ENCODE measurements at regions not wholly inside any gene's neighbourhood (a gene's known extent, or its start where the extent isn't known, plus 50 kb on each side); places are given as distances from the start of the nearest gene placed in this dataset.
"Not testable (repeated sequence)": the region's sequence is repeated elsewhere in the genome, so short reads cannot be mapped to it uniquely, and the experiment has no call there.

DNA sequence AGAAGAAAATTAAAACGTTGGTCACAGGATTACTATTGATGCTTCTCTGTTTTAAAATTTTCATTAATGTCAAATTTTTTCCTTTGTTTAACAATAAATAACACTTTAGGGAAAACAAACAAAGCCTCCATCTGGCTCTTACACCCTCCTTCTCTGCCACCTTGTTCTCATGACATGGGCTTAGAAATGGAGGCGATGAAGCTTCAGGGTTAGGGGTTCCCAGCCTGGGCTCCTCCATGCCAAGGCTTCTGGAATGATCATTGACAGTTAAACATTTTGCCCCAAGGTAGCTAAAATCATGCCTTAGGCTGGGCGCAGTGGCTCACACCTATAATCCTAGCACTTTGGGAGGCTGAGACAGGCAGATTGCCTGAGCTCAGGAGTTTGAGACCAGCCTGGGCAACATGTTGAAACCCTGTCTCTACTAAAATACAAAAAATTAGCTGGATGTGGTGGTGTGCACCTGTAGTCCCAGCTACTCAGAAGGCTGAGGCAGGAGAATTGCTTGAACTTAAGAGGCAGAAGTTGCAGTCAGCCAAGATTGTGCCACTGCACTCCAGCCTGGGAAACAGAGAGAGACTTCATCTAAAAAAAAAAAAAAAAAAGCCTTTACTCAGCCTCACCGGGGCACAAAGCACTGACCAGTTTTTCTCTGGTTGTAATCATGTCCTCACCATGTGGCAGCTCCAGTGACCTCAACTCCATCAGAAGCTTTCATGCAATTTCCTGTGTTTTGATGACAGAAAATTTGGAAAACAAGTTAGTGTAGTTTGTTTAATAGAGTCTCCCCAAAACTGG, 125.1 kb downstream of the MYCN start:
- H3K9me3 ChIP-seq (ENCODE audit: control insufficient read depth, low read depth, low read length), result peaks cover 16% of the 10 kb centered on the region
- H3K4me3 ChIP-seq (ENCODE audit: low read length); H3K9ac ChIP-seq (ENCODE audit: low read length); H3K27ac ChIP-seq (ENCODE audit: low read length); H3K27me3 ChIP-seq (ENCODE audit: control insufficient read depth, insufficient read depth, low read length); H3K36me3 ChIP-seq (ENCODE audit: control insufficient read depth, low read depth, low read length); H3K4me1 ChIP-seq (ENCODE audit: control insufficient read depth, low read depth, low read length): not testable (repeated sequence)

- H3K4me3 ChIP-seq (ENCODE audit: low read length), result no peak overlapping the region
- H3K27ac ChIP-seq (ENCODE audit: low read length), result no peak overlapping the region
- peaks cover 16% of the 10 kb centered on the region for H3K9me3 ChIP-seq (ENCODE audit: control insufficient read depth, low read depth, low read length)
- no peaks in the 10 kb centered on the region for H3K27me3 ChIP-seq (ENCODE audit: control insufficient read depth, insufficient read depth, low read length)
- H3K4me1 ChIP-seq (ENCODE audit: control insufficient read depth, low read depth, low read length), result no peaks in the 10 kb centered on the region
- no peaks in the 10 kb centered on the region for H3K36me3 ChIP-seq (ENCODE audit: control insufficient read depth, low read depth, low read length)
- no peak overlapping the region for H3K9ac ChIP-seq (ENCODE audit: low read length)
These were observed 124.4 kb downstream of the MYCN start for GRCh38 chr2:16064745-16065144.

DNA sequence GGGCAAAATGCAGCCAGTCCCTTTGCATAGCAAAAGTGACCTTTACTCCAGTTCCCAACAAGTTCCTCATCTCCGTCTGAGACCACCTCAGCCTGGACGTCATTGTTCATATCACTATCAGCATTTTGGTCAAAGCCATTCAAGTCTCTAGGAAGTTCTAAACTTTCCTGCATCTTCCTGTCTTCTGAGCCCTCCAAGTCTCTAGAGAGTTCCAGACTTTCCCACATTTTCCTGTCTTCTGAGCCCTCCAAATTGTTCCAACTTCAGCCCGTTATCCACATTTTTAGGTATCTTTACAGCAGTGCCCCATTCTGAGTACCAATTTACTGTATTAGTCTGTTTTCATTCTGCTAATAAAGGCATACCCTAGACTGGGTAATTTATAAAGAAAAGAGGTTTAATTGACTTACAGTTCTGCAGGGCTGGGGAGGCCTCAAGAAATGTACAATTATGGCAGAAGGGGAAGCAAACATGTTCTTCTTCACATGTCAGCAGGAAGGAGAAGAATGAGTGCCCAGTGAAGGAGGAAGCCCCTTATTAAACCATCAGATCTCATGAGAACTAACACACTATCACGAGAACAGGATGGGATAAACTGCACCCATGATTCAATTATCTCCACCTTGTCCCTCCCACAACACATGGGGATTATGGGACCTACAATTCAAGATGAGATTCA, 123.7 kb downstream of the MYCN start:
- Histone ChIP-seq H3K4me3 (ENCODE audit: low read length) (no peak overlapping the region), H3K9me3 (ENCODE audit: control insufficient read depth, low read depth, low read length) (peaks cover 16% of the 10 kb centered on the region), H3K4me1 (ENCODE audit: control insufficient read depth, low read depth, low read length) (no peaks in the 10 kb centered on the region), H3K9ac (ENCODE audit: low read length) (no peak overlapping the region), H3K27me3 (ENCODE audit: control insufficient read depth, insufficient read depth, low read length) (no peaks in the 10 kb centered on the region), H3K36me3 (ENCODE audit: control insufficient read depth, low read depth, low read length) (no peaks in the 10 kb centered on the region), H3K27ac (ENCODE audit: low read length) (no peak overlapping the region)

DNA sequence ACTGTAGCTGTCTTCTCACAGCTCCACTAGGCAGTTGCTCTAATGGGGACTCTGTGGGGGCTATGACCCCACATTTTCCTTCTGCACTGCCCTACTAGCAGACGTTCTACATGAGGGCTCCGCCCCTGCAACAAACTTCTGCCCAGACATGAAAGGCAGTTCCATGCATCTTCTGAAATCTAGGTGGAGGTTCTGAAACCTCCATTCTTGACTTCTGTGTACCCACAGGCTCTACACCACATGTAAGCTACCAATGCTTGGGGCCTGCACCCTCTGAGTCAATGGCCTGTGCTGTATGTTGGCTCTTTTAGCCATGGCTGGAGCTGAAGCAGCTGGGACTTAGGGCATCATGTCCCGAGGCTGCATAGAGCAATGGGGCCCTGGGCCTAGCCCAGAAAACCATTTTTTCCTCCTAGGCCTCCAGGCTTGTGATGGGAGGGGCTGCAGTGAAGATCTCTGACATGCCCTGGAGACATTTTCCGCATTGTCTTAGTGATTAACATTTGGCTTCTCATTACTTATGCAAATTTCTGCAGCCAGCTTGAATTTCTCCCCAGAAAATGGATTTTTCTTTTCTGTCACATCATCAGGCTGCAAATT, 123.0 kb downstream of the MYCN start:
- Histone ChIP-seq H3K9me3 (ENCODE audit: control insufficient read depth, low read depth, low read length) (peaks cover 16% of the 10 kb centered on the region), H3K4me1 (ENCODE audit: control insufficient read depth, low read depth, low read length) (no peaks in the 10 kb centered on the region), H3K36me3 (ENCODE audit: control insufficient read depth, low read depth, low read length) (no peaks in the 10 kb centered on the region), H3K4me3 (ENCODE audit: low read length) (no peak overlapping the region), H3K9ac (ENCODE audit: low read length) (no peak overlapping the region), H3K27me3 (ENCODE audit: control insufficient read depth, insufficient read depth, low read length) (no peaks in the 10 kb centered on the region), H3K27ac (ENCODE audit: low read length) (no peak overlapping the region)

DNA sequence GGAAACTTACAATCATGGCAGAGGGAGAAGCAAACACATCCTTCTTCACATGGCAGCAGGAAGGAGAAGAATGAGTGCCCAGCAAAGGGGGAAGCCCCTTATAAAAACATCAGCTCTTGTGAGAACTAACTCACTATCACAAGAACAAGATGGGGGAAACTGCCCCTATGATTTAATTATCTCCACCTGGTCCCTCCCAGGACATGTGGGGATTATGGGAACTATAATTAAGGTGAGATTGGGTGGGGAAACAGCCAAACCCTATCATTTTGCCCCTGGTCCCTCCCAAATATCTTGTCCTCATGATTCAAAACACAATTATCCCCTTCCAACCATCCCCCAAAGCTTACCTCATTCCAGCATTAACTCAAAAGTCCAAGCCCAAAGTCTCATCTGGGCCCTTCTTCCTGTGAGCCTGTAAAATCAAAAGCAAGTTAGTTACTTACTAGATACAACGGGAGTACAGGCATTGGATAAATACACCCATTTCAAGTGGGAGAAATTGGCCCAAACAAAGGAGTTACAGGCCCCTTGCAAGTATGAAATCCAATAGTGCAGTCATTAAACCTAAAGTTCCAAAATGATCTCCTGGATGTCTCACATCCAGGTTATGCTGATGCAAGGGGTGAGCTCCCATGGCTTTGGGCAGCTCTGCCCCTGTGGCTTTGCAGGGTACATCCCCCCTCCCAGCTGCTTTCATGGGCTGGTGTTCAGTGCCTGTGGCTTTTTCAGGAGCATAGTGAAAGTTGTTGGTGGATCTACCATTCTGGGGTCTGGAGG, 122.3 kb downstream of the MYCN start:
- Histone ChIP-seq H3K27me3 (ENCODE audit: control insufficient read depth, insufficient read depth, low read length) (no peaks in the 10 kb centered on the region), H3K9me3 (ENCODE audit: control insufficient read depth, low read depth, low read length) (peaks cover 16% of the 10 kb centered on the region), H3K4me3 (ENCODE audit: low read length) (no peak overlapping the region), H3K27ac (ENCODE audit: low read length) (no peak overlapping the region), H3K9ac (ENCODE audit: low read length) (no peak overlapping the region), H3K36me3 (ENCODE audit: control insufficient read depth, low read depth, low read length) (no peaks in the 10 kb centered on the region), H3K4me1 (ENCODE audit: control insufficient read depth, low read depth, low read length) (no peaks in the 10 kb centered on the region)

DNA sequence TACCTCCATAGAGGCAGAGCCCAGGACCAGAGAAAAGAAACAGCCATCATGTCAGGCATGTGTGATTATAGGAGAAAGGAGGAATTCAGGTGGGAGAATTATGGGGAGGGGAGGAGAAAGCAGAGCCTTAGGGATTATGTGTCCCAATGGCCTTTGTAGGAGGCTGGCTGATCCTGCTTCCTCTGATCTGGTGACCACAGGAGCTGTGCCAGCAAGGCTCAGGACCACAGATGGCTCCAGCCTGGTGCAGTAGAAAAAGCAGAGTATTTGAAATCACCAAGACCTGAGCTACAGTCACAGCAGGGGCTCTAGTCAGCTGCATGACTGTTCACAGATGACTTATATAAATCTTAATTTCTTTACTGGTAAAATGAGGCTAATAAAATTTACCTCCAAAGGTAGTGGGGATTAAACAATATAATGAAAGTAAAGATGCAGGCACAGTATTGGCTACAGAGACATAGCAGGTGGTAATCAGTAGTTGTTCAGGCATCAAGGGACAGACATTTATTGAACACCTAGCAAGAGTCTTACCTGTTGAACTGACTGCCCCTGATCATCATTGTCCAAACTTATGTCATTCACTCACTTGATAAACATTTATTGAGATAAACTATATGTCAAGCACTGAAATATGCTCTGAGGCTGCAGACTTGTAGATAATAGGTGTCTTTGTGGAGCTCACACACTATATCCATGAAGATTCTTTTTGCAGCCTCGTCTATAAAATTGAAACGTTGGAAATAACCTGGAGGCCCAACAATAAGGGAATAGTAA, 121.3 kb downstream of the MYCN start:
- H3K27me3 ChIP-seq (ENCODE audit: control insufficient read depth, insufficient read depth, low read length), result no peaks in the 10 kb centered on the region

GRCh38 chr2:16060936-16061338, 120.6 kb downstream of the MYCN start:
- Histone ChIP-seq H3K9me3 (ENCODE audit: control insufficient read depth, low read depth, low read length) (peaks cover 16% of the 10 kb centered on the region), H3K27me3 (ENCODE audit: control insufficient read depth, insufficient read depth, low read length) (no peaks in the 10 kb centered on the region), H3K4me3 (ENCODE audit: low read length) (no peak overlapping the region), H3K9ac (ENCODE audit: low read length) (no peak overlapping the region), H3K36me3 (ENCODE audit: control insufficient read depth, low read depth, low read length) (no peaks in the 10 kb centered on the region), H3K27ac (ENCODE audit: low read length) (no peak overlapping the region), H3K4me1 (ENCODE audit: control insufficient read depth, low read depth, low read length) (peaks cover 3% of the 10 kb centered on the region)

More for the DNA sequence above, 121.3 kb downstream of the MYCN start:
- H3K27ac ChIP-seq (ENCODE audit: low read length), result no peak overlapping the region
- no peak overlapping the region for H3K4me3 ChIP-seq (ENCODE audit: low read length)
- H3K4me1 ChIP-seq (ENCODE audit: control insufficient read depth, low read depth, low read length), result no peaks in the 10 kb centered on the region
- peaks cover 16% of the 10 kb centered on the region for H3K9me3 ChIP-seq (ENCODE audit: control insufficient read depth, low read depth, low read length)
- H3K9ac ChIP-seq (ENCODE audit: low read length), result no peak overlapping the region
- H3K36me3 ChIP-seq (ENCODE audit: control insufficient read depth, low read depth, low read length), result no peaks in the 10 kb centered on the region

GRCh38 chr2:16060125-16060935, 120.0 kb downstream of the MYCN start:
- peaks cover 16% of the 10 kb centered on the region for H3K9me3 ChIP-seq (ENCODE audit: control insufficient read depth, low read depth, low read length)

GRCh38 chr2:16059393-16060016, 119.2 kb downstream of the MYCN start:
- H3K27ac ChIP-seq (ENCODE audit: low read length), result no peak overlapping the region
- peaks cover 7% of the 10 kb centered on the region for H3K4me1 ChIP-seq (ENCODE audit: control insufficient read depth, low read depth, low read length)
- no peaks in the 10 kb centered on the region for H3K36me3 ChIP-seq (ENCODE audit: control insufficient read depth, low read depth, low read length)
- no peaks in the 10 kb centered on the region for H3K27me3 ChIP-seq (ENCODE audit: control insufficient read depth, insufficient read depth, low read length)
- peaks cover 16% of the 10 kb centered on the region for H3K9me3 ChIP-seq (ENCODE audit: control insufficient read depth, low read depth, low read length)
- H3K9ac ChIP-seq (ENCODE audit: low read length), result no peak overlapping the region
- H3K4me3 ChIP-seq (ENCODE audit: low read length), result no peak overlapping the region

More at GRCh38 chr2:16060125-16060935, 120.0 kb downstream of the MYCN start:
- no peaks in the 10 kb centered on the region for H3K36me3 ChIP-seq (ENCODE audit: control insufficient read depth, low read depth, low read length)
- H3K4me3 ChIP-seq (ENCODE audit: low read length), result no peak overlapping the region
- H3K27me3 ChIP-seq (ENCODE audit: control insufficient read depth, insufficient read depth, low read length), result no peaks in the 10 kb centered on the region
- H3K4me1 ChIP-seq (ENCODE audit: control insufficient read depth, low read depth, low read length), result peaks cover 7% of the 10 kb centered on the region
- no peak overlapping the region for H3K9ac ChIP-seq (ENCODE audit: low read length)
- H3K27ac ChIP-seq (ENCODE audit: low read length), result no peak overlapping the region

GRCh38 chr2:16058747-16059358, 118.5 kb downstream of the MYCN start:
- H3K27me3 ChIP-seq (ENCODE audit: control insufficient read depth, insufficient read depth, low read length), result no peaks in the 10 kb centered on the region
- H3K36me3 ChIP-seq (ENCODE audit: control insufficient read depth, low read depth, low read length), result no peaks in the 10 kb centered on the region
- H3K9me3 ChIP-seq (ENCODE audit: control insufficient read depth, low read depth, low read length), result peaks cover 10% of the 10 kb centered on the region
- peaks cover 7% of the 10 kb centered on the region for H3K4me1 ChIP-seq (ENCODE audit: control insufficient read depth, low read depth, low read length)
- H3K9ac ChIP-seq (ENCODE audit: low read length), result no peak overlapping the region
- no peak overlapping the region for H3K4me3 ChIP-seq (ENCODE audit: low read length)
- no peak overlapping the region for H3K27ac ChIP-seq (ENCODE audit: low read length)

Measured in iPS-18a (cell line).